Gastrocnemius medialis (tissue), 4 donors: ENCODE measurements at regions not wholly inside any gene's neighbourhood (a gene's known extent, or its start where the extent isn't known, plus 50 kb on each side); places are given as distances from the start of the nearest gene placed in this dataset.

Experiments used
- CTCF ChIP-seq, 5 experiments: fragments of 450-650 bp in 3 of 5; fragments of 200-600 bp in 2 of 5; sonication (generic) in 2 of 5; IDR thresholded peaks in 4 of 5; conservative IDR thresholded peaks in 1 of 5; 1 replicate in 4 of 5; 2 replicates in 1 of 5; pipeline ENCODE4 v1.5.1; 2016 to 2019; ENCODE audit warnings: antibody characterized with exemption in 5 of 5, mild to moderate bottlenecking in 3 of 5, moderate library complexity in 3 of 5
- POLR2A ChIP-seq, 2 donors: fragments of 450-650 bp; IDR thresholded peaks; one replicate each; pipeline ENCODE4 v1.6.1; 2017; ENCODE audit warnings: antibody characterized with exemption in 2 of 2, mild to moderate bottlenecking in 2 of 2, moderate library complexity in 2 of 2

- TF ChIP-seq CTCF (IDR thresholded peaks at IDR 0.05 in 4 of 5, conservative IDR thresholded peaks at IDR 0.05 in 1 of 5) = no peak
- TF ChIP-seq POLR2A (IDR thresholded peaks at IDR 0.05) = no peak
These were observed 106.7 kb upstream of the CENPW start for GRCh38 chr6:126233192-126233591.
